Astrocyte of the cerebellum (primary cell): ENCODE measurements at regions not wholly inside any gene's neighbourhood (a gene's known extent, or its start where the extent isn't known, plus 50 kb on each side); places are given as distances from the start of the nearest gene placed in this dataset.

ENCODE experiments used
- DNase-seq: peaks from one replicate; pipeline ENCODE4 v3.0.0-alpha.2; 2011; ENCODE audit warnings: low read depth
- H3K4me3 ChIP-seq: 2 replicates; pipeline ENCODE4 v1.5.1; 2011; ENCODE audit warnings: mild to moderate bottlenecking, low read depth, low read length, moderate library complexity
- CTCF ChIP-seq: IDR thresholded peaks from 2 replicates; pipeline ENCODE4 v1.5.1; 2012; ENCODE audit warnings: low read length, low read depth, moderate library complexity, mild to moderate bottlenecking; ENCODE audit errors: missing control alignments
- in situ Hi-C: cut with HindIII; loops from 2 replicates; pipeline ENCODE4 v1.10.0; 2017; ENCODE audit warnings: low sequenced_read_pairs

- TF ChIP-seq CTCF, result no peak
- in situ Hi-C loops, result no loop called here
- H3K4me3 ChIP-seq, result no peak overlapping the region
- DNase-seq, result no peak
Measured at GRCh38 chr12:107417004-107417403, 268.6 kb upstream of the PWP1 start.

- no peak for TF ChIP-seq CTCF
- DNase-seq, result no peak
- in situ Hi-C loops, result no loop called here
- H3K4me3 ChIP-seq, result no peak overlapping the region
Measured at GRCh38 chr12:107418981-107419380, 266.6 kb upstream of the PWP1 start.

DNA sequence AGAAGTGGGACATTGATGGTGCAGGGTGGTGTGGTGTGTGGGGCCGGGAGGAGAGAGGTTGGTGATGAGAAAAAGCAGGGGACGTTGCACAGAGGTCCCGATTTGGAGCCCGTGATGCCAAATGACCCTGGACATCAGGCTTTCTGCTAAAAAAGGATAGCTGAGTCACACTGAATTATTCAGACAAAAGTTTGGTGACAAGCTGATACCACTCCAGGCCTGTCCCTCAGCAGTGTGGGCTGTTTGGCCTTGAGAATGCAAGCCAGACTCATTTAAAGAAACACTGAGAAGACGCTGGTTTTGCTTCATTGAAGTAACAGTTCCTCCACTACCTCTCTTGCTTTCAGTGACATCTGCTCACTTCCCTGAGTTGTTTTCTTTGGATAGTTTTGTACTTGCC, 262.1 kb upstream of the PWP1 start:
- TF ChIP-seq CTCF, result no peak
- no peak for DNase-seq
- no peak overlapping the region for H3K4me3 ChIP-seq
- in situ Hi-C loops, result no loop called here

GRCh38 chr12:107429006-107429705, 256.4 kb upstream of the PWP1 start:
- no peak overlapping the region for H3K4me3 ChIP-seq
- in situ Hi-C loops, result no loop called here
- TF ChIP-seq CTCF, result no peak
- DNase-seq, result no peak

GRCh38 chr12:107431942-107432341, 253.7 kb upstream of the PWP1 start:
- DNase-seq, result no peak
- H3K4me3 ChIP-seq, result no peak overlapping the region
- TF ChIP-seq CTCF, result no peak
- in situ Hi-C loops, result no loop called here

GRCh38 chr12:107435072-107435471, 250.5 kb upstream of the PWP1 start:
- in situ Hi-C loops, result no loop called here
- no peak for TF ChIP-seq CTCF
- no peak overlapping the region for H3K4me3 ChIP-seq
- DNase-seq, result no peak

GRCh38 chr12:107435520-107435919, 250.1 kb upstream of the PWP1 start:
- TF ChIP-seq CTCF, result no peak
- in situ Hi-C loops, result no loop called here
- H3K4me3 ChIP-seq, result no peak overlapping the region
- no peak for DNase-seq
